ENCODE measurements at regions not wholly inside any gene's neighbourhood (a gene's known extent, or its start where the extent isn't known, plus 50 kb on each side); places are given as distances from the start of the nearest gene placed in this dataset.

GRCh38 chr6:138610816-138611215 lies 111.5 kb upstream of the NHSL1 start:
- DNase-seq, result no peak

GRCh38 chr6:138614151-138614550 lies 114.9 kb upstream of the NHSL1 start:
- no peak for DNase-seq

GRCh38 chr6:138618168-138618567 lies 118.9 kb upstream of the NHSL1 start:
- DNase-seq, result no peak

- no peak for DNase-seq
Observed at GRCh38 chr6:138620630-138621029, 121.3 kb upstream of the NHSL1 start.

- no peak for DNase-seq
Observed at GRCh38 chr6:138622967-138623366, 123.7 kb upstream of the NHSL1 start.

GRCh38 chr6:138631566-138631965 lies 132.3 kb upstream of the NHSL1 start:
- no peak for DNase-seq

- no peak for DNase-seq
Observed at GRCh38 chr6:138637822-138638221, 135.7 kb upstream of the CCDC28A start.

- DNase-seq, result no peak
Observed at GRCh38 chr6:138638604-138639003, 135.0 kb upstream of the CCDC28A start.

- DNase-seq, result no peak
Observed at GRCh38 chr6:138640028-138640427, 133.5 kb upstream of the CCDC28A start.

GRCh38 chr6:138643210-138643609 lies 130.4 kb upstream of the CCDC28A start:
- no peak for DNase-seq

GRCh38 chr6:138645976-138646640 lies 127.5 kb upstream of the CCDC28A start:
- no peak for DNase-seq

- DNase-seq, result no peak
Observed at GRCh38 chr6:138647006-138647405, 126.6 kb upstream of the CCDC28A start.

GRCh38 chr6:138648127-138648526 lies 125.4 kb upstream of the CCDC28A start:
- no peak for DNase-seq

- DNase-seq, result no peak
Observed at GRCh38 chr6:138651491-138651890, 122.1 kb upstream of the CCDC28A start.

- DNase-seq, result no peak
Observed at GRCh38 chr6:138652824-138653223, 120.7 kb upstream of the CCDC28A start.

- no peak for DNase-seq
Observed at GRCh38 chr6:138653435-138653834, 120.1 kb upstream of the CCDC28A start.

- DNase-seq, result no peak
Observed at GRCh38 chr6:138654715-138655634, 118.6 kb upstream of the CCDC28A start.

- DNase-seq, result no peak
Observed at GRCh38 chr6:138655828-138656227, 117.7 kb upstream of the CCDC28A start.

- DNase-seq, result no peak
Observed at GRCh38 chr6:138656364-138657064, 117.1 kb upstream of the CCDC28A start.

GRCh38 chr6:138657065-138657425 lies 116.5 kb upstream of the CCDC28A start:
- DNase-seq, result no peak

- no peak for DNase-seq
Observed at GRCh38 chr6:138659998-138660397, 113.6 kb upstream of the CCDC28A start.

GRCh38 chr6:138662471-138662870 lies 111.1 kb upstream of the CCDC28A start:
- no peak for DNase-seq

- DNase-seq, result no peak
Observed at GRCh38 chr6:138663892-138664291, 109.7 kb upstream of the CCDC28A start.

GRCh38 chr6:138664745-138665144 lies 108.8 kb upstream of the CCDC28A start:
- DNase-seq, result no peak
